DND-41 (cell line): ENCODE measurements at regions not wholly inside any gene's neighbourhood (a gene's known extent, or its start where the extent isn't known, plus 50 kb on each side); places are given as distances from the start of the nearest gene placed in this dataset.

ENCODE experiments used
- CTCF ChIP-seq: IDR thresholded peaks from 2 replicates; pipeline ENCODE4 v1.5.1; 2012; ENCODE audit warnings: borderline replicate concordance, low read length, moderate library complexity, mild to moderate bottlenecking; ENCODE audit not compliant: poor library complexity, severe bottlenecking; ENCODE audit errors: extremely low read depth
- EZH2 ChIP-seq: IDR thresholded peaks from 3 replicates; pipeline ENCODE4 v1.6.1; 2012; ENCODE audit warnings: borderline replicate concordance, low read depth, mild to moderate bottlenecking, moderate library complexity, low read length, inconsistent platforms; ENCODE audit not compliant: severe bottlenecking

DNA sequence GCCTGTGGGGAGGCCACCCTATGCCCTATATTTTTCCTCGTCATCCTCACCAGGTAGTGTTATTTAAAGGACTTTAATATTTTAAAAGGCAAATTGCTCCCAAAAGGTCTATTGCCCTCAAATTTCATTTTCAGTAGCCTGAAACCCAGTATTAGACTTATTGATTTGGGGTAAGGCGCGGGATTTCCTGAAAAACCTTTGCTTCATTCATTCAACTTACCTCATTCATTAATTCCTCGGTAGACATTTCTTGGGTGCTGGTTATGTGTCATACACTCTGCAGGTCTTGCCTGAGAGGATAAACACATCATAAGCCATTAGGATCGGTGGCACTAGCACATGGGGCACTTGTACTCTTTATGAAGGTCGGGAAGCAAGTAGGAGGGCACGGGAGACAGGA is 99.2 kb downstream of the ARF6 start:
- TF ChIP-seq CTCF (no peak), EZH2 (no peak)
